GM06990 (cell line): ENCODE measurements at regions not wholly inside any gene's neighbourhood (a gene's known extent, or its start where the extent isn't known, plus 50 kb on each side); places are given as distances from the start of the nearest gene placed in this dataset.

Experiments
- DNase-seq: peaks from one replicate; pipeline ENCODE4 v3.0.0-alpha.2; 2011; ENCODE audit not compliant: insufficient read length; ENCODE audit errors: extremely low read depth
- H3K27me3 ChIP-seq: replicated peaks from 2 replicates; pipeline ENCODE4 v1.6.0; 2011; ENCODE audit warnings: low read length; ENCODE audit not compliant: control insufficient read depth, insufficient read depth
- H3K36me3 ChIP-seq: 2 replicates; pipeline ENCODE4 v1.5.1; 2011; ENCODE audit warnings: low read length; ENCODE audit not compliant: control insufficient read depth, insufficient read depth
- H3K4me3 ChIP-seq: replicated peaks from 2 replicates; pipeline ENCODE4 v1.5.1; 2011; ENCODE audit warnings: low read depth, mild to moderate bottlenecking, control low read depth, low read length
- TF ChIP-seq, protein P1 (sequence below): IDR thresholded peaks from 2 replicates; pipeline ENCODE4 v1.5.1; 2011; ENCODE audit warnings: low read length, control low read depth, mild to moderate bottlenecking, inconsistent platforms; ENCODE audit not compliant: insufficient read depth, poor library complexity, severe bottlenecking

DNA sequence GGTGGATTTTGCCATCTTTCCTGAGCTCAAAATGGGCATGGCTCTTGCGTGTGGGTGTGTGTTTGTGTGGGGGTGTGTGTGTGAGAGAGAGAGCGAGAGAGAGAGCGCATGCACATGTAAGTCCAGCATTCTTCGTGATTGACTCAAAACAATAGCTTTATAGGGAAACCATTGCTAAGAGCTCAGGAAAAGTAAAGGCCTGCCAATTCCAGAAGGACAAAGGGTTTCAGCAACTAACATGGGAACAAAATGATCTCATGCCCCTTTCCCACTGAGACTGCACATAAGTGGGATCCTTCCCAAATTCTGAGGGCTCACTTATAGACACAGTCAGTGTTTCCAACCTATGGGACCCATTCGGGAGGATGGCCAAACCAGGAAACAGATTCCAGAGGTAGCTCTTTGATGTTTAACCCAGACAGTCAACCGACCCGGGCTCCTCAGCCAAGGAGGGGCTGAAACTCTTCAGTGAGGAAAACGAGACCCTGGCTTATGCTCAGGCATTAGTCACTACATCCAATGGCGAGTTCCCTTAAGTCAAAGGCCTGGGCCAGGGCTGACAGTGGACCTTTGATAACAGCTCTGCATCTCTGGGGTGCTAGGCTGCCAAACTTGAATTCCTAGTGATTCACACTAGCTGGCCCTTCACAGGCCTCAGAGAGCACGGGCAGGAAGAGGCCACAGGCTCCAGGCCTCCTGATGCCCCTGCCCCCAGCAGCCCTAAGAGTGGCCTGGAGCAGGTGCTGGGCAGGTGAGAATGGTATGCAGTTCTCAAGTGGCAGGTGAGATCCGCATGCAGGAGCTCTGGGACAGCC is 305.0 kb upstream of the C2CD4B start:
- no peaks in the 10 kb centered on the region for H3K36me3 ChIP-seq
- DNase-seq = no peak
- H3K4me3 ChIP-seq = no peak overlapping the region
- no peaks in the 10 kb centered on the region for H3K27me3 ChIP-seq
- TF ChIP-seq, protein P1, sequence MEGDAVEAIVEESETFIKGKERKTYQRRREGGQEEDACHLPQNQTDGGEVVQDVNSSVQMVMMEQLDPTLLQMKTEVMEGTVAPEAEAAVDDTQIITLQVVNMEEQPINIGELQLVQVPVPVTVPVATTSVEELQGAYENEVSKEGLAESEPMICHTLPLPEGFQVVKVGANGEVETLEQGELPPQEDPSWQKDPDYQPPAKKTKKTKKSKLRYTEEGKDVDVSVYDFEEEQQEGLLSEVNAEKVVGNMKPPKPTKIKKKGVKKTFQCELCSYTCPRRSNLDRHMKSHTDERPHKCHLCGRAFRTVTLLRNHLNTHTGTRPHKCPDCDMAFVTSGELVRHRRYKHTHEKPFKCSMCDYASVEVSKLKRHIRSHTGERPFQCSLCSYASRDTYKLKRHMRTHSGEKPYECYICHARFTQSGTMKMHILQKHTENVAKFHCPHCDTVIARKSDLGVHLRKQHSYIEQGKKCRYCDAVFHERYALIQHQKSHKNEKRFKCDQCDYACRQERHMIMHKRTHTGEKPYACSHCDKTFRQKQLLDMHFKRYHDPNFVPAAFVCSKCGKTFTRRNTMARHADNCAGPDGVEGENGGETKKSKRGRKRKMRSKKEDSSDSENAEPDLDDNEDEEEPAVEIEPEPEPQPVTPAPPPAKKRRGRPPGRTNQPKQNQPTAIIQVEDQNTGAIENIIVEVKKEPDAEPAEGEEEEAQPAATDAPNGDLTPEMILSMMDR = no peak

DNA sequence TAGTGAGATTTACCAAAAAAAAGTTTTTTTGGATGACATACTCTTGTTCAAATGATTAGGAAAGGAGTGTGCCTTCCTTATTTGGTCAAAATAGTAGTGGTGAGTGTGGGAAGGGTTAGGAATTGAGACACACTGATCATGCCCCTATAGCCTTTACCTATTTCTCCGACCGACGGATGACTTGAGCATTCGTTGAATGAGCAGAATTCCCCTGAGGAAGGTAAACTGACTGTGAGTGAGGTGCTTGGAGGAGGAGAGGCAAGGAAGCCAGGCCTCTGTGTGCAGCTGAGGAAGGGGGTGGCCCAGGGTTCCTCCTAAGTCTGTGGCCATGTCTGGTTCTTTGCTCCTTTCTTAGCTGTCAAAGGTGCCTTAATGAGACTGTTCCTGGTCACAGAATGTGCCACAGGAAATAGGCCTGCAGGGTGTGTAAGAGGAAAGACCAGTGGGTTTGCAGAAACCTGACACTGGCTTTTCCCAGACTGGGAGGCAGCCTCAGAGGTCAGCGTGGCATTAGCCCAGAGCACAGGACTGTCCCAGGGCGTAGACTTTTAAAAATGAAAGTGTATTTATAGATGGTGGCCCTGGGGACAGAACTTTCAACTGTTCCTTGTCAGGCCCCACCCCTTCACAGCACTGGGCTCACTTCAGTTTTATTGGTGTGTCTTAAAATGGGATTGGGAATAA is 307.7 kb upstream of the C2CD4B start:
- Histone ChIP-seq H3K4me3 (no peak overlapping the region), H3K36me3 (no peaks in the 10 kb centered on the region), H3K27me3 (no peaks in the 10 kb centered on the region)
- TF ChIP-seq, protein P1 = no peak
- no peak for DNase-seq

DNA sequence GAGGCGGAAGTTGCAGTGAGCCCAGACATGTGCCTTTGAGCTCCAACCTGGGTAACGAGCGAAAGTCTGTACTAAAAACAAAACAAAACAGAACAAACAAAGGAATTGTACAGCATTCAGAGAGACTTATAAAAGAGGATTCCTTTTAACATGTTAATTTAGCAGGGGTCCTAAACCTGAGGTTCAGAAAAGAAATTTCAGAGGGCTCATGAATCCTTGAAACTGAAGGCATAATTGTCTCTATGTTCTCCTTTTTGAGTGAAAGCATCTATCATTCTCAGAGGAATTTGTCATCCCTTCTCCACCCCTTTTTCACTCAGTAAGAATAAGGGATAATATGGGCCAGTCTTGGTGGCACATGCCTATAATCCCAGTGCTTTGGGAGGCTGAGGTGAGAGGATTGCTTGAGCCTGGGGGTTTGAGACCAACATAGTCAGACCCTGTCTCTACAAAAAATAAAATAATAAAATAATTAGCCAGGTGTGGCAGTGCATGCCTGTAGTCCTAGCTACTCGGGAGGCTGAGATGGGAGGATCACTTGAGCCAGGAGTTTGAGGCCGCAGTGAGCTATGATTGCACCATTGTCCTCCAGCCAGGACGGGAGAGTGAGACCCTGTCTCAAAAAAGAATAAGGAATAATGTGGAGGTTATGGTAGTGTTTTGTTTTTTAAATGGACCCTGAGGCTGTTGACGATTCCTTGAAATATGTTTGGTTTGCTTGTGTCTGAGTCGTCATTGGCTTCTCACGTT is 309.1 kb upstream of the C2CD4B start:
- no peak for DNase-seq
- TF ChIP-seq, protein P1 = no peak
- H3K36me3 ChIP-seq = no peaks in the 10 kb centered on the region
- H3K27me3 ChIP-seq = no peaks in the 10 kb centered on the region
- H3K4me3 ChIP-seq = no peak overlapping the region

DNA sequence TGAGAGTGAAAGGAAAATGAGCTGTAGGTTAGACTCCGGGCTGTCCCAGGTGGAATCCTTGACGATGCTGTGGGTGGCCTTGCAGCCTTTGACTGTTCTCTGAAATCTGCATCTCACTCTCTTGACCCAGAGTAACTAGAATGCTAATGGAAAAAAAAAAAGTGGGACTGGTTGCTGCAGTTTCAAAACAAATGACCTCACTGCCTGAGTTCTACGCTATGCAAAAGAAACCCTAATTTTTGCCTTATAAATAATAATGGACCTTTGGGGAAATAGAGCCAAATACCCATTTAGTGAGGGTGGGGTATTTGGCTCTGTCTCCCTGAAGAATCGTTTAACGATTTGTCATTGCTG is 309.7 kb upstream of the C2CD4B start:
- Histone ChIP-seq H3K36me3 (no peaks in the 10 kb centered on the region), H3K27me3 (no peaks in the 10 kb centered on the region), H3K4me3 (no peak overlapping the region)
- TF ChIP-seq, protein P1 = no peak
- no peak for DNase-seq

DNA sequence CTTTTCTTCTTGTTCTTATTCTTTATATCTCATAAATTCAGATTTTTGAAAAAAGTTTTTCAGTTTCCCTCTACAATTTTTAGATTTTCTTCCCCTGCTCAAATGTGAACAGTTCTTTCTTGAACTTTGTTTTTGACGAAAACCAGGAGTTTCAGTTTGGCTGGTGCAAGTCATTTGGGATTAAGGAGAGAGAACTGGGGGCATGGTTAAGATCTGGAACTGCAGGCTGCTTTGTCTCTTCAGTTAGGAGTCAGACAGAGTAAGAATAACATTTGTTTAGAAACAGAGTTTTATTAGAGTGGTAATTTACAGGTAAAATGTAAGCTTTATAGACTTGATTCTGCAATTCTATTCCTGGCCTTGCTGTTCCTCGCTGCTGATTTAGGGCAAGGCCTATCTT is 310.5 kb upstream of the C2CD4B start:
- no peak for DNase-seq
- TF ChIP-seq, protein P1 = no peak
- Histone ChIP-seq H3K36me3 (no peaks in the 10 kb centered on the region), H3K4me3 (no peak overlapping the region), H3K27me3 (no peaks in the 10 kb centered on the region)
